ENCODE measurements at regions not wholly inside any gene's neighbourhood (a gene's known extent, or its start where the extent isn't known, plus 50 kb on each side); places are given as distances from the start of the nearest gene placed in this dataset.
"Not testable (repeated sequence)": the region's sequence is repeated elsewhere in the genome, so short reads cannot be mapped to it uniquely, and the experiment has no call there.

DNA sequence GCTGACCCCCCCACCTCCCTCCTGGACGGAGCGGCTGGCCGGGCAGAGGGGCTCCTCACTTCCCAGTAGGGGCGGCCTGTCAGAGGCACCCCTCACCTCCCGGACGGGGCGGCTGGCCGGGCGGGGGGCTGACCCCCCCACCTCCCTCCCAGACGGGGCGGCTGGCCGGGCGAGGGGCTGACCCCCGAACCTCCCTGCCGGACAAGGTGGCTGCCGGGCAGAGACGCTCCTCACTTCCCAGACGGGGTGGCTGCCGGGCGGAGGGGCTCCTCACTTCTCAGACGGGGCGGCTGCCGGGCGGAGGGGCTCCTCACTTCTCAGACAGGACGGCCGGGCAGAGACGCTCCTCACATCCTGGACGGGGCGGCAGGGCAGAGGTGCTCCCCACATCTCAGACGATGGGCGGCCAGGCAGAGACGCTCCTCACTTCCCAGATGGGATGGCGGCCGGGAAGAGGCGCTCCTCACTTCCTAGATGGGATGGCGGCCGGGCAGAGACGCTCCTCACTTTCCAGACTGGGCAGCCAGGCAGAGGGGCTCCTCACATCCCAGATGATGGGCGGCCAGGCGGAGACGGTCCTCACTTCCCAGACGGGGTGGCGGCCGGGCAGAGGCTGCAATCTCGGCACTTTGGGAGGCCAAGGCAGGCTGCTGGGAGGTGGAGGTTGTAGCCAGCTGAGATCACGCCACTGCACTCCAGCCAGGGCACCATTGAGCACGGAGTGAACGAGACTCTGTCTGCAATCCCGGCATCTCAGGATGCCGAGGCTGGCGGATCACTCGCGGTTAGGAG lies 66.2 kb upstream of the PAPPA2 start:
- DNase-seq, result not testable (repeated sequence)

DNA sequence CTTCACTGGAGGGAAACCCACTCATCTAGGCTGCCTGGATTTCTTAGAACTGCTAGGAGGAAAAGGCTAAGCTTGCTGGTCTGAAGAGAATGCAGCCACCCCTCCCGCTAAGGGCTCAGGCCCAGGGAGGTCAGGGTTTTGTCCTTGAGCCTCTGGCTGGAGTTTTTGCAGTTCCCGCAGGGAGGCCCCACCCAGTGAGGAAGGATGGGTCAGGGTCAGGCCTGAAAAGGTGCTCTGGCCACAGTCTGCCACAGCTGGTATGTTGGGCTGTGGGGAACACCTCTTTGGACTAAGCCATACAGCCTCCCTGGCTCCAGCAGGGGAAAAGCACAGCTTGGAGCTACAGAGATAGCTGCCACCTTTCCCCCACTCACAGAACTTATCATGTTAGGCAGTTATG lies 71.4 kb upstream of the PAPPA2 start:
- no peak for DNase-seq

DNA sequence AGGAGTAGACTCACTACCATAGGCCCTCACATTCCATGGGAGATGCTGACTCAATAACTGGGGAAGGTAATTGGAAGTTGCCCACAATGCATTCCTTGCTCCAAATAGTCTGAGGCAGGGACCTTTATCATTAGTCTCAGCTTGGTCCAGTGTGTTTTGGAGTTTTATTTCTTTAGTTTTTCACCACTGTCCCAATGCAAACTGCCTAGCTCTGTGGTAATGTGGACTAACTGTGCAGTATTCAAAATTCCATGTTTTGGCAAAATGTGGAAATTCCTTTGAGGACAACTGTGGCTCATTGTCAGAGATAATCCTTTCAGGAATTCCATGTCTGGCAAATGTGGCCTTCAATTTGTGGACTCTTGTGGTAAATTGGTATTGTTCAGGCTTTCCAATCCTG lies 78.1 kb upstream of the PAPPA2 start:
- DNase-seq, result no peak

DNA sequence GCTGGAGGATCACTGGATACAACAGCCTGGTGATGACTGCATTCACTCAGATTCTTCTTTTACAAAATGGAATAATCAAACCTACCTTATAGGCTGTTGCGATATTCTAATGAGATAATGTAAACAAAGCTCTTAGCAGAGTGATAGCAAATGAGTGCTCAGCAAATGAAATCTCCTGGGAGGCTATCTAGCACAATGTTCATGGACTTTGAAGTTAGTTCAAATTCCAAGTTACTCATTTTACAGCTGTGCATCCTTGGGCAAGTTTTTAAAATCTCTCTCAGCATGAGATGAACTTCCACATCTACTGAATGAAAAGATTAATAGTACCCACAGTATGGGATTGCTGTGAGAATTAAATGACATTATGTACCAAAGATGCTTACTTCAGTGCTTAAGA lies 80.8 kb upstream of the PAPPA2 start:
- DNase-seq, result no peak

DNA sequence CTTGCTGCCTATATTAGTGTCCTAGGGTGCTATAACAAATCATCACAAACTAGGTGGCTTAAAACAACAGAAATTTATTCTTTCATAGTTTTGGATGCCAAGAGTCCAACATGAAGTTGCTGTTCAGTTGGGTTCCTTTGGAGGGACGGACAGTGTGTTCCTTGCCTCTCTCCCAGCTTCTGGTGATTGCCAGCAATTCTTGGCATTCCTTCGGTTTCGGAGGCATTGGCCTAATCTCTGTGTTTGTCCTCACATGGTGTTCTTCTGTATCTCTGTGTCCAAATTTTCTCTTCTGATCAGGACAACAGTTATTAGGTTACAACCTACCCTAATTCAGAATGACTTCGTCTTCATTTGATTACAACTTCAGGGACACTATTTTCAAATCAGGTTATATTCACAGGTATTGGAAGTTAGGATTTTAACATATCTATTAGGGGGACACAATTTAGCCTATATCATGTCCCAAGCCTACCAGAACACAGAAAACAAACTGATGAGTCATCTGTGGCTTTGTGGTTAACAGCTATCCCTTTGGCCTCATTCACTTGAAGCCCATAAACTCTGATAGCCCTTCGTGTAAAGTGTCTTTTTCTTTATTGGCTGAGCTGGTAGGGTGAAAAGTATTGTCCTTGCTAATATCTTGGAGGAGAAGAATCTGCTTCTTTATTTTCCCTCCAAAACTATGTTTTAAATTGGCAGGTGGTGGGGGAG lies 83.2 kb upstream of the PAPPA2 start:
- no peak for DNase-seq

DNA sequence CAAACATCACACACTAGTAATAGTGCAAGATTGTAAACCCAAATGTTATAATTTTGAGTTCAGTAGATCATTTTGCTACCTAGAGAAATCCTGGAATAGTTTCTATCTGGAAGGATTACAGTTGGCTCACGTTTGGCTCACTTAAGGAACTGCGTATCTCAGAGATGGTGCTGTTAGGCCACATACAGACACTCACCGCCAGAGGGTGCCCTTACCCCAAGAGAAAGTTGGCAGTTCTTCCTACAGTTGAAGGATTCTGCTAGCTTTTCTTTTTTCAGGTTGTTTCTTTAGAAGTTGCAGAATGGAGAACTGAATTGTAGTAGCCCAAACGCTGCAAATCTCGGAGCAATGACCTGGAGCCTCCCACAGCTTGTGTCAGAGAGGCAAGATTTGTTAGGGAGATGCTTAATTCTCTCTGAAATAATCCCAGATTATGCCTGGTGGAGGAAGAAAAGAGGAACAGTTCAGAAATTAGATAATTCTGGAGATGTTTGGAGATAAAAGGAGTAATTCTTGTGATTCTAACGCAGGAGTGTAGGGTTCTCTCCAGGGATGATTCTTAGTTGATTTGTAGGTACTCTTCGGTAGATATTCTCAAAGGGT lies 87.9 kb upstream of the PAPPA2 start:
- DNase-seq, result peak; percentile 57

DNA sequence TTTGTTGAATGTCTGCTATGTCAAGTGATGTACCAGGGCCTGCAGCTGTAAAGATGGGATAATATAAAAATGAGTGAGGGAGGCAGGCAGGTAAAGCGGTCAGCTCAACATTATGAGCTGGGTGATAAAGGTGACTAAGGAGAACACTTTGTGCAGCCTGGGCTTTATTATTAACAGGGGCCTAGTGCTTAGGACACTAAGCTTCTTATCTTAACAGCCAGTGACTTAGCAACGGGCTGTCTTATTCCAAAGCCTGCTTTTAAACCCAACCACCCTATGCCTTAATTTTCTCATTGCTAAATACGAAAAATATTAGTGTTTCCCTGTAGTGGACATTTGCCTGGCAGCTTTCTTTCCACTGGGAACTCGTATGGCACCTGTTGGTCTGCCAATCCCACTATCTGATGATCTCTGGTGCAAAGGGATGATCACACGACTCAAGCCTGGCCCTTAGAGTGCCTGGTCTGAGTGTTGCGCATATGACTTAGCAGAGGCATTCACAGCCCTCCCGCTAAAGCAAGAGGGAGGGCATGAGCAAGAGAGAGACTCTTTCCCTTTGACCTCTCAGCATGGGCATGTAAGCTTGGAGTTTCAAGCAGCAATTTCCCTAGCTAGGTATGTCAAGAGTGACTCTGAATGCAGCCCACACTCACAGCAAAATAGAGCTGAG lies 98.6 kb upstream of the PAPPA2 start:
- DNase-seq, result no peak

DNA sequence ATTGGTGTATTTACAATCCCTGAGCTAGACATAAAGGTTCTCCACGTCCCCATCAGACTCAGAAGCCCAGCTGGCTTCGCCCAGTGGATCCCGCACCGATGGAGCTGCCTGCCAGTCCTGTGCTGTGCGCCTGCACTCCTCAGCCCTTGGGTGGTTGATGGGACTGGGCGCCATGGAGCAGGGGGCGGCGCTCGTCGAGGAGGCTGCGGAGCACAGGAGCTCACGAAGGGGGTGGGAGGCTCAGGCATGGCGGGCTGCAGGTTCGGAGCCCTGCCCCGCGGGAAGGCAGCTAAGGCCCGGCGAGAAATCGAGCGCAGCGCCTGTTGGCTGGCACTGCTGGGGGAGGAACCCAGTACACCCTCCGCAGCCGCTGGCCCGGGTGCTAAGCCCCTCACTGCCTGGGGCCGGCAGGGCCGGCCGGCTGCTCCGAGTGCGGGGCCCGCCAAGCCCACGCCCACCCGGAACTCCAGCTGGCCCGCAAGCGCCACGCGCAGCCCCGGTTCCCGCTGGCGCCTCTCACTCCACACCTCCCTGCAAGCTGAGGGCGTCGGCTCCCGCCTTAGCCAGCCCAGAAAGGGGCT lies 113.8 kb upstream of the PAPPA2 start:
- DNase-seq, result not testable (repeated sequence)

DNA sequence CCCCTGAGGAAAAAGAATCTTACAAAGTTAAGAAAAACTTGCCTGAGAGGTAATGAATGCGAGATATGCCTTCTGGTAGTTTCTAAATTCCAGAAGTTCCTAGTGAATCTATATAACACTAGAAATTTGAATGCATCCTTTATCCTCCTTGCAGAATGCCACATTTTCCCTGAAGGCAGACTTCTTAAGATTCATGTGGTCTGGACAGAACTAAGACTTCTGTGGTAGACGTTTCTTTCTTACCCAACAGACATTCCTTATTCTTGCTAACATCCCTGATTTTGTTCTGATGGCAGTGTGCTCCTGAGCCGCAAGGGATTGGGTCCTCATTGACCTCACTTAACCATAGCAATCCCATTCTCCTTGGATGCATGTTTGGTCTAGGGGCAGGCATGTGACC lies 121.3 kb upstream of the PAPPA2 start:
- DNase-seq, result no peak

DNA sequence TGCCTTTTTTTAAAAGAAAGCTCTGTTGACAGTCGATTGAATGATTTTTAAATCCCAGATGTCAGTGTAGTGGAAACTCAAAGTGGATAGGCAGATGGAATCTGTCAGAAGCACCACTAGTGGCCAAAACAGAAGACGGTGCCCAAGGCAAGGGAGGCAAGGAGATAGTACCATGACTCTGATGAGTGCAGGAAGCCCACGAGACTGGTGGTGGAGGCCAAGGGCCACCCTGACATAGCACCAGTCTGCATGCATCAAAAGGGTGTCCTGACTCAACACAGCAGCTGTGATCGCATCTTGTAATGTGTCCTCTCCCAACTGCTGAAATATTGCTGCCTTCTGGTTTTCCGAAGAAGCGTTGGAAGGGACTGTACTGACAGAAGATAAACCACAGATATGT lies 124.1 kb upstream of the PAPPA2 start:
- no peak for DNase-seq

DNA sequence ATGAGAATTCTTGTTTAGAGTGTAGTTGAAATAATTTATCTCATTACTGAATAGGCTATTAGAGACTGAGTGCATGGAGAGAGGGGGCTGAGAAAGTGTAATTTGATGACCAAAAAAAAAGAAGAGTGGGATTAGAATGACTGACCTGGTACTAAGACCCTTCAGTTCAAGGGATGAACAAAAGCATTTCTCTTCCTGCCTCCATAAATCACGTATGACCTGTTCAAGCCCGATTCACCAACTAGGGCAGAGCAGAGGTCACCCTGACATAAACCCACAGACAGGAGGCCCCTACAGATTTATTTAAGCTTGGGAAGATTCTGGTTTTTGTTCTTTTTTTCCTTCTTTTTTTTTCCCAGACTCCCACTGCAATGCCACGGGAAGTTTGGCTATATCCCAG lies 123.7 kb upstream of the COP1 start:
- no peak for DNase-seq

DNA sequence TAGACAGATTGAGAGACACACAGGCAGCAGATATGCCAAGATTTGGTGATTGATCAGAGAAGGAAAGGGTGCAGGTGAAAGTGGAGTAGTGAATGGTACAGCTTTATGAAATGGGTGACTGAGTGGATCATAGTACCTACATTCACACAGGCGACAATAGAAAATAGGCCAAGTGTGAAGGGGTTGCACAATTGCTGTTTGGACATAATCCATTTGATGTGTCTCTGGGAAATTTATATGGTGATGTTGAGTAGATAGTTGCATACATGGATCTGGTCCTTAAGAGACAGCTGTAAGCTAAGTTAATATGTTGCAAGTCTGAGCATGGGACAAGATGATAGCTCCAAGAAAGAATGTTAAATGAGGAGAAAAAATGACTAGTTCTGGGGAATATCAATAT lies 118.6 kb upstream of the COP1 start:
- DNase-seq, result no peak

DNA sequence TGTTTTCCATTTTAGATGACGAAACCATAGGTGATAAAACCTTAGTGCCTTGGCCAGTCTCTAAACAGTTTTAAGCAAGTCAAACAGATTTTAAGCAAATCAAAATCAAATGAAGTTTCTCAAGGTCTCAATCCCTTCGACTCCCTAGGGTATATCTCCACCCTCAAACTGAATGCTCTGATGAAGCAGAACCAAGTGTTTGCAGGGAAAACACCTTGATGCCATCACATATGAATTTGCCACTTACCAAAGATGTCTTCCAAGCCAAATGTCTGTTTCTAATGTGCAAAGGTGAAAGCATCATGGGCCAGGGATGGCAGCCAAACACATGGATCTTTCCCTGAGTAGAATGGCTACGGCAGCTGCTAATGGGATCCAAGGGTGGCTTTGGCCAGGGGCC lies 116.4 kb upstream of the COP1 start:
- no peak for DNase-seq

DNA sequence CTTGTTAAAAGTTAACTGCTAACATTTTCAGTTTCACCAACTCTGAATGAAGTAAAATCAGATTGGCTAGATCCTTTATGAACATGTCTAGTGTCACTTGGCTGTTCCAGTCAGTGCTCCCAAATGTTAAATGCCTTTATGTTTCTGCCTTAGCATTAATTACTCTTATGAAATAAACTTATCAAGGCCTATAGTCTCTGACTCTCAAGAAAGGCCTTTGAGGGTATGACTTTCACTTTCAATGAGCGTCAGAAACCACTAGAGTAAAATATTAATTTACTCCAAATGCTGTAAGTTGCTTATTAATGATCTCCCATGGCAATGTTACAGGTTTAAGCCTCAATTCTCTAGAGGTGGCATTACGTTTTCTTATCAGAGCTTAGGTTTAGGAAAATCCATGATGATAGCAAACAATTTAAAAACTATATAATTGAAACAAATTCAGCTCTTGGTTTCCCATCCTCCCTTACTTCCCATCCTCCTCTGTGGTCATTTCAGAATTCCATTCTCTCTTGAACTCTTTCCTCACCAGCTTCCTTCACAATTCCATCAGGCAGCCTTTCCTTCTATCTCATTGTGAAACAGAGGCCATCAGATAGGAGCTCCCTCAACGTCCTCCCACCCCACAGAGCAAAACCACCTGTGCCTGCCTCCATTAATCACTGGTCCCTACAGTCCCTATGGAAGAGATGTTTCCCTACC lies 108.6 kb upstream of the COP1 start:
- no peak for DNase-seq

DNA sequence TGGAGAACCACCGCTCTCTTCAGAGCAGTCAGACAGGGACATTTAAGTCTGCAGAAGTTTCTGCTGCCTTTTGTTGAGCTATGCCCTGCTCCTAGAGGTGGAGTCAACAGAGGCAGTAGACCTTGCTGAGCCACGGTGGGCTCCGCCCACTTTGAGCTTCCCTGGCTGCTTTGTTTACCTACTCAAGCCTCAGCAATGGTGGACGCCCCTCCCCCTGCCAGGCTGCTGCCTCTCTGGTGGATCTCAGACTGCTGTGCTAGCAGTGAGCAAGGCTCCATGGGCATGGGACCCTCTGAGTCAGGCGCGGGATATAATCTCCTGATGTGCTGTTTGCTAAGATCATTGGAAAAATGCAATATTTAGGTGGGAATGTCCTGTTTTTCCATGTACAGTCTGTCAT lies 89.5 kb upstream of the COP1 start:
- not testable (repeated sequence) for DNase-seq

DNA sequence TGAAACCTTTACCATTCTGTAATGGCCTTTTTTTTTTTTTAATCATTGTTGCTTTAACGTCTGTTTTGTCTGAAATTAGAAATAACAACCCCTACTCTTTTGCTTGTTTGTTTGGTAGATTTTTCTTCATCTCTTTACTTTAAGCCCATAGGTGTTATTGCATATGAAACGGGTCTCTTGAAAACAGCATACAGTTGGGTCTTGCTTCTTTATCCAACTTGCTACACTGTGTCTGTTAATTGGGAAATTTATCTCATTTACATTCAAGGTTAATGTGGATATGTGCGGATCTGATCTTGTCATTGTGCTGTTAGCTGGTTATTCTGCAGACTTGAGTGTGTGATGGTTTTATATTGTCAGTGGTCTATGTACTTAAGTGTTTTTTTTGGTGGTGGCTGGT lies 78.9 kb upstream of the COP1 start:
- DNase-seq, result no peak

DNA sequence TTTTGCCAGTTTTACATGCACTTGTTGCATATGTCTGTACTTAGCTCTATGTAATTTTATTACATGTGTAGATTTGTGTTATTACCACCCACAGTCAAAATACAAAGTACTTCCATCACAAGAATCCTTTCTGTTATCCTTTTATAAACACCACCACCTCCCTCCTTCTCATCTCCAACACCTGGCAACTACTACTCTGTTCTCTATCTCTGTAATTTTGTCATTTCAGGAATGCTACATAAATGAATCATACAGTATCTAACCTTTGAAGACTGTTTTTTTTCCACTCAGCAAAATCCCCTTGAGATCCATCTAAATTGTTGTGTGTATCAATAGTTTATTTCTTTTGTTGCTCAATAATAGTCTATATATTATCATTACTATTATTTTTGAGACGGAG lies 64.5 kb upstream of the COP1 start:
- DNase-seq, result no peak

All from occipital lobe (tissue), 1 donor.